Sigmoid colon (tissue), 4 donors: ENCODE measurements at regions not wholly inside any gene's neighbourhood (a gene's known extent, or its start where the extent isn't known, plus 50 kb on each side); places are given as distances from the start of the nearest gene placed in this dataset.

ENCODE experiments used
- EP300 ChIP-seq, 4 donors: sonication (generic); formaldehyde crosslinking; IDR thresholded peaks; one replicate each; pipeline ENCODE4 v1.6.1; 2017; ENCODE audit warnings: antibody characterized with exemption in 4 of 4
- POLR2A ChIP-seq, 2 donors: fragments of 450-650 bp; IDR thresholded peaks; one replicate each; pipeline ENCODE4 v1.6.1; 2016; ENCODE audit warnings: antibody characterized with exemption in 2 of 2, mild to moderate bottlenecking in 2 of 2, moderate library complexity in 2 of 2
- POLR2AphosphoS5 ChIP-seq, 4 donors: sonication (generic); formaldehyde crosslinking; IDR thresholded peaks; one replicate each; pipeline ENCODE4 v1.6.1; 2017; ENCODE audit warnings: antibody characterized with exemption in 4 of 4
- TF ChIP-seq, protein P1 (sequence below), 4 experiments: fragments of 450-650 bp in 3 of 4; fragments of 200-600 bp in 1 of 4; IDR thresholded peaks; one replicate each; pipeline ENCODE4 v1.5.1; 2016 to 2019; ENCODE audit warnings: antibody characterized with exemption in 4 of 4, mild to moderate bottlenecking in 3 of 4, moderate library complexity in 2 of 4

- TF ChIP-seq POLR2A (IDR thresholded peaks at IDR 0.05) (no peak), POLR2AphosphoS5 (IDR thresholded peaks at IDR 0.05) (no peak), EP300 (IDR thresholded peaks at IDR 0.05) (no peak)
- TF ChIP-seq, protein P1, sequence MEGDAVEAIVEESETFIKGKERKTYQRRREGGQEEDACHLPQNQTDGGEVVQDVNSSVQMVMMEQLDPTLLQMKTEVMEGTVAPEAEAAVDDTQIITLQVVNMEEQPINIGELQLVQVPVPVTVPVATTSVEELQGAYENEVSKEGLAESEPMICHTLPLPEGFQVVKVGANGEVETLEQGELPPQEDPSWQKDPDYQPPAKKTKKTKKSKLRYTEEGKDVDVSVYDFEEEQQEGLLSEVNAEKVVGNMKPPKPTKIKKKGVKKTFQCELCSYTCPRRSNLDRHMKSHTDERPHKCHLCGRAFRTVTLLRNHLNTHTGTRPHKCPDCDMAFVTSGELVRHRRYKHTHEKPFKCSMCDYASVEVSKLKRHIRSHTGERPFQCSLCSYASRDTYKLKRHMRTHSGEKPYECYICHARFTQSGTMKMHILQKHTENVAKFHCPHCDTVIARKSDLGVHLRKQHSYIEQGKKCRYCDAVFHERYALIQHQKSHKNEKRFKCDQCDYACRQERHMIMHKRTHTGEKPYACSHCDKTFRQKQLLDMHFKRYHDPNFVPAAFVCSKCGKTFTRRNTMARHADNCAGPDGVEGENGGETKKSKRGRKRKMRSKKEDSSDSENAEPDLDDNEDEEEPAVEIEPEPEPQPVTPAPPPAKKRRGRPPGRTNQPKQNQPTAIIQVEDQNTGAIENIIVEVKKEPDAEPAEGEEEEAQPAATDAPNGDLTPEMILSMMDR (IDR thresholded peaks at IDR 0.05) = no peak
These were observed 50.1 kb upstream of the CLNK start for GRCh38 chr4:10734697-10735096.
